H1 (cell line): ENCODE measurements at regions not wholly inside any gene's neighbourhood (a gene's known extent, or its start where the extent isn't known, plus 50 kb on each side); places are given as distances from the start of the nearest gene placed in this dataset.

Source experiments
- MAFK ChIP-seq: IDR thresholded peaks from 2 replicates; pipeline ENCODE4 v1.6.1; 2012; ENCODE audit warnings: low read depth, mild to moderate bottlenecking, improper control_type of control experiment, low read length
- TEAD4 ChIP-seq: IDR thresholded peaks from 2 replicates; pipeline ENCODE4 v1.6.1; 2012; ENCODE audit warnings: low read depth, low read length, inconsistent platforms, mixed read lengths

GRCh38 chr13:50613356-50613831 lies 230.1 kb downstream of the DLEU7 start (continued):
- TF ChIP-seq MAFK (no peak), TEAD4 (no peak)
- TF ChIP-seq, all 59 proteins: peak for 0
